Type B pancreatic cell (in vitro differentiated cells): ENCODE measurements at regions not wholly inside any gene's neighbourhood (a gene's known extent, or its start where the extent isn't known, plus 50 kb on each side); places are given as distances from the start of the nearest gene placed in this dataset.
"Not testable (repeated sequence)": the region's sequence is repeated elsewhere in the genome, so short reads cannot be mapped to it uniquely, and the experiment has no call there.

Experiments
- DNase-seq: peaks from one replicate; pipeline ENCODE4 v3.0.0; 2021; ENCODE audit warnings: mixed read lengths; ENCODE audit not compliant: unreplicated experiment; ENCODE audit errors: extremely low spot score
- H3K27ac Mint-ChIP-seq: 2 replicates; pipeline ENCODE4 v1.8.0; 2021; ENCODE audit warnings: mild to moderate bottlenecking, mixed read lengths
- H3K27me3 Mint-ChIP-seq: 2 replicates; pipeline ENCODE4 v1.8.0; 2021; ENCODE audit warnings: mixed read lengths
- H3K36me3 Mint-ChIP-seq: 2 replicates; pipeline ENCODE4 v1.8.0; 2021; ENCODE audit warnings: mixed read lengths
- H3K4me1 Mint-ChIP-seq: one replicate; pipeline ENCODE4 v1.8.0; 2021; ENCODE audit warnings: mixed read lengths; ENCODE audit not compliant: unreplicated experiment
- H3K4me3 Mint-ChIP-seq: 2 replicates; pipeline ENCODE4 v1.8.0; 2021; ENCODE audit warnings: mild to moderate bottlenecking, mixed read lengths
- H3K9me3 Mint-ChIP-seq: 2 replicates; pipeline ENCODE4 v1.8.0; 2021; ENCODE audit warnings: mixed read lengths
- CTCF ChIP-seq: fragments of 200-600 bp; sonication (generic); conservative IDR thresholded peaks from 2 replicates; pipeline ENCODE4 v1.5.0; 2021; ENCODE audit warnings: antibody characterized with exemption, mild to moderate bottlenecking

- H3K36me3 Mint-ChIP-seq, result no peaks in the 10 kb centered on the region
- no peak for TF ChIP-seq CTCF
- no peak for DNase-seq
- H3K27ac Mint-ChIP-seq, result no peak overlapping the region
- H3K9me3 Mint-ChIP-seq, result no peaks in the 10 kb centered on the region
- H3K4me3 Mint-ChIP-seq, result no peak overlapping the region
- peaks cover 10% of the 10 kb centered on the region for H3K27me3 Mint-ChIP-seq
- H3K4me1 Mint-ChIP-seq, result peaks cover 27% of the 10 kb centered on the region
Observed at GRCh38 chr10:47164800-47165128, 135.2 kb upstream of the GDF10 start.

GRCh38 chr10:47165168-47165710 is 134.8 kb upstream of the GDF10 start:
- H3K27ac Mint-ChIP-seq, result peak overlapping the region; percentile 71
- no peak overlapping the region for H3K4me3 Mint-ChIP-seq

GRCh38 chr10:47165711-47166404 is 134.1 kb upstream of the GDF10 start:
- no peaks in the 10 kb centered on the region for H3K9me3 Mint-ChIP-seq
- no peak for TF ChIP-seq CTCF
- H3K4me1 Mint-ChIP-seq, result peaks cover 23% of the 10 kb centered on the region
- DNase-seq, result peak; percentile 70
- no peak overlapping the region for H3K4me3 Mint-ChIP-seq
- H3K36me3 Mint-ChIP-seq, result no peaks in the 10 kb centered on the region
- H3K27me3 Mint-ChIP-seq, result peaks cover 9% of the 10 kb centered on the region
- H3K27ac Mint-ChIP-seq, result peak overlapping the region; percentile 71

More at GRCh38 chr10:47165168-47165710, 134.8 kb upstream of the GDF10 start:
- peak; percentile 64 for DNase-seq
- no peak for TF ChIP-seq CTCF
- peaks cover 10% of the 10 kb centered on the region for H3K27me3 Mint-ChIP-seq
- peaks cover 23% of the 10 kb centered on the region for H3K4me1 Mint-ChIP-seq
- H3K9me3 Mint-ChIP-seq, result no peaks in the 10 kb centered on the region
- H3K36me3 Mint-ChIP-seq, result no peaks in the 10 kb centered on the region

- Mint-ChIP-seq H3K27me3 (peaks cover 4% of the 10 kb centered on the region), H3K9me3 (no peaks in the 10 kb centered on the region), H3K4me1 (peaks cover 23% of the 10 kb centered on the region), H3K27ac (no peak overlapping the region), H3K36me3 (no peaks in the 10 kb centered on the region), H3K4me3 (no peak overlapping the region)
- peak; percentile 58 for DNase-seq
- TF ChIP-seq CTCF, result no peak
Observed at GRCh38 chr10:47166405-47166777, 133.6 kb upstream of the GDF10 start.

GRCh38 chr10:47166808-47167581 is 133.0 kb upstream of the GDF10 start:
- H3K4me3 Mint-ChIP-seq, H3K36me3 Mint-ChIP-seq, H3K27me3 Mint-ChIP-seq: not testable (repeated sequence)

GRCh38 chr10:47167591-47167990 is 132.4 kb upstream of the GDF10 start:
- no peaks in the 10 kb centered on the region for H3K36me3 Mint-ChIP-seq

More at GRCh38 chr10:47166808-47167581, 133.0 kb upstream of the GDF10 start:
- not testable (repeated sequence) for H3K9me3 Mint-ChIP-seq, H3K27ac Mint-ChIP-seq, DNase-seq
- peaks cover 23% of the 10 kb centered on the region for H3K4me1 Mint-ChIP-seq

More at GRCh38 chr10:47167591-47167990, 132.4 kb upstream of the GDF10 start:
- H3K27ac Mint-ChIP-seq, result no peak overlapping the region
- peaks cover 23% of the 10 kb centered on the region for H3K4me1 Mint-ChIP-seq
- no peak for TF ChIP-seq CTCF
- no peak overlapping the region for H3K4me3 Mint-ChIP-seq
- H3K9me3 Mint-ChIP-seq, result no peaks in the 10 kb centered on the region
- no peak for DNase-seq
- peaks cover 2% of the 10 kb centered on the region for H3K27me3 Mint-ChIP-seq
